ENCODE measurements at regions not wholly inside any gene's neighbourhood (a gene's known extent, or its start where the extent isn't known, plus 50 kb on each side); places are given as distances from the start of the nearest gene placed in this dataset.

GRCh38 chr4:104677116-104677515, 182.4 kb upstream of the CXXC4 start:
- DNase-seq, result no peak

GRCh38 chr4:104682311-104682710, 187.6 kb upstream of the CXXC4 start:
- DNase-seq, result no peak

GRCh38 chr4:104693601-104694201, 199.0 kb upstream of the CXXC4 start:
- no peak for DNase-seq

GRCh38 chr4:104716584-104716983, 221.9 kb upstream of the CXXC4 start:
- no peak for DNase-seq

- DNase-seq, result no peak
These were observed 225.0 kb upstream of the CXXC4 start for GRCh38 chr4:104719539-104720230.

- DNase-seq, result no peak
These were observed 227.8 kb upstream of the CXXC4 start for GRCh38 chr4:104722467-104722866.

GRCh38 chr4:104726002-104726401, 231.3 kb upstream of the CXXC4 start:
- DNase-seq, result no peak

GRCh38 chr4:104727643-104728042, 232.9 kb upstream of the CXXC4 start:
- no peak for DNase-seq

- no peak for DNase-seq
These were observed 233.9 kb upstream of the CXXC4 start for GRCh38 chr4:104728380-104729122.

- DNase-seq, result no peak
These were observed 238.1 kb upstream of the CXXC4 start for GRCh38 chr4:104732766-104733165.

- no peak for DNase-seq
These were observed 240.5 kb upstream of the CXXC4 start for GRCh38 chr4:104735174-104735573.

- no peak for DNase-seq
These were observed 245.5 kb upstream of the CXXC4 start for GRCh38 chr4:104740161-104740560.

GRCh38 chr4:104743215-104743653, 248.5 kb upstream of the CXXC4 start:
- DNase-seq, result no peak

GRCh38 chr4:104747635-104748034, 252.9 kb upstream of the CXXC4 start:
- DNase-seq, result no peak

- no peak for DNase-seq
These were observed 254.4 kb upstream of the CXXC4 start for GRCh38 chr4:104749062-104749461.

GRCh38 chr4:104750008-104750407, 255.3 kb upstream of the CXXC4 start:
- DNase-seq, result no peak

GRCh38 chr4:104751468-104751867, 256.8 kb upstream of the CXXC4 start:
- no peak for DNase-seq

GRCh38 chr4:104752337-104752736, 257.6 kb upstream of the CXXC4 start:
- no peak for DNase-seq

GRCh38 chr4:104756837-104757236, 262.1 kb upstream of the CXXC4 start:
- no peak for DNase-seq

GRCh38 chr4:104758574-104758973, 263.9 kb upstream of the CXXC4 start:
- DNase-seq, result no peak

- DNase-seq, result no peak
These were observed 269.0 kb upstream of the CXXC4 start for GRCh38 chr4:104763554-104764222.

- DNase-seq, result no peak
These were observed 272.0 kb upstream of the CXXC4 start for GRCh38 chr4:104766676-104767075.

- DNase-seq, result no peak
These were observed 278.2 kb upstream of the CXXC4 start for GRCh38 chr4:104772849-104773248.

All from SHP77 (cell line).